ENCODE measurements at regions not wholly inside any gene's neighbourhood (a gene's known extent, or its start where the extent isn't known, plus 50 kb on each side); places are given as distances from the start of the nearest gene placed in this dataset.

DNA sequence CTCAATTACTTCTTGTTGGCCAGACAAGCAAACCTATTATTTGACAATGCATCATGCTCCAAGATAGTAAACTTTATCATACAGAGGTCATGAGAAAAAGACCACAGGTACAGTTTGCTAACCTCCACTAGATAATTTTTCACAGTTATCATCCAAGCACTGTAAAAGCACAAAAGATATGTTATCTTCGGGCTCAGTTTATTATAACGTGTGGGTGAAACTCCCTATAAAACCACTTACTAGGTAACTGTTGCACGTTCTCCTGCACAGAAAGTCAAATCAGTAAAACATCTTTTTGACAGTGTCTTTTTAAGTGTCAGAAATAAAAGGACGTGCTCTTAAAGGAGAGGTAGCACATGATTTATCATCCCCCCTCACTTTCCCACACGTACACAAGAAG, 94.7 kb upstream of the BCL11A start:
- no peak for TF ChIP-seq POLR2AphosphoS5 (IDR thresholded peaks at IDR 0.05)
- TF ChIP-seq, protein P1, sequence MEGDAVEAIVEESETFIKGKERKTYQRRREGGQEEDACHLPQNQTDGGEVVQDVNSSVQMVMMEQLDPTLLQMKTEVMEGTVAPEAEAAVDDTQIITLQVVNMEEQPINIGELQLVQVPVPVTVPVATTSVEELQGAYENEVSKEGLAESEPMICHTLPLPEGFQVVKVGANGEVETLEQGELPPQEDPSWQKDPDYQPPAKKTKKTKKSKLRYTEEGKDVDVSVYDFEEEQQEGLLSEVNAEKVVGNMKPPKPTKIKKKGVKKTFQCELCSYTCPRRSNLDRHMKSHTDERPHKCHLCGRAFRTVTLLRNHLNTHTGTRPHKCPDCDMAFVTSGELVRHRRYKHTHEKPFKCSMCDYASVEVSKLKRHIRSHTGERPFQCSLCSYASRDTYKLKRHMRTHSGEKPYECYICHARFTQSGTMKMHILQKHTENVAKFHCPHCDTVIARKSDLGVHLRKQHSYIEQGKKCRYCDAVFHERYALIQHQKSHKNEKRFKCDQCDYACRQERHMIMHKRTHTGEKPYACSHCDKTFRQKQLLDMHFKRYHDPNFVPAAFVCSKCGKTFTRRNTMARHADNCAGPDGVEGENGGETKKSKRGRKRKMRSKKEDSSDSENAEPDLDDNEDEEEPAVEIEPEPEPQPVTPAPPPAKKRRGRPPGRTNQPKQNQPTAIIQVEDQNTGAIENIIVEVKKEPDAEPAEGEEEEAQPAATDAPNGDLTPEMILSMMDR (IDR thresholded peaks at IDR 0.05) = no peak
- TF ChIP-seq POLR2A (IDR thresholded peaks at IDR 0.05) = no peak
- no peak for TF ChIP-seq EP300 (IDR thresholded peaks at IDR 0.05)

Measured in suprapubic skin (tissue), 4 donors.